ENCODE measurements at regions not wholly inside any gene's neighbourhood (a gene's known extent, or its start where the extent isn't known, plus 50 kb on each side); places are given as distances from the start of the nearest gene placed in this dataset.

DNA sequence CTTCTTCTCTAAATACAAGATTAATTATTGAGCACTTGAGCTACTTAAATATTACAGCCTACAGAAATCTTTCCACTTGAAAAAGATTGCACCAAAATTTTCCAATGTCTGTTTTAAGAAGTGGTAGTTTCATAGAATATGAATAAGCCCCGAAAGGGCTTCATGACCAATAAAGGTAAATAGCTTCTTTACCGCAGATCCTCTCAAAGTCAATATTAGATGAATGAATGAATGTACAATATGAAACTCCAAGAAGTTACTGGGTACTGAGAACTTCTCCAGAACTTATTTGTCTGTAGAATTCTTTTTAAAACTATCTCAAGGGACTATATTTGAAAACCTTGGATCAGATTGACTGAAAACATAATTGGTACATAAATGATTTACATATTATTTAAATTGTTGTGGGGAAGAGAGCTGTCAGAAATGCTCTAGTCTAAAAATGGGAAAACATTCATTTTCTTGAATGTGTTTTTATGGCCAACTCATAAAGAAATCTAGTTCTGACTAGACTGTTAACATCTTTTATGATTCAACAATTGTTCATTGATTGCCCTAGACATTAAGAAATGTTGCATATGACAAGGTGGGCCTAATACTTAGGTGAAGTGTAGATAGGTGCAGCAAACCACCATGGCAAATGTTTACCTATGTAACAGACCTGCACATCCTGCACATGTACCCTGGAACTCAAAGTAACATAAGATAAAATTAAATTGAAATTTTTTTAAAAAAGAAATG is 227.0 kb downstream of the SPRY2 start:
- Histone ChIP-seq H3K4me1 (no peaks in the 10 kb centered on the region), H3K27ac (no peak overlapping the region), H3K27me3 (no peaks in the 10 kb centered on the region), H3K36me3 (no peaks in the 10 kb centered on the region), H3K9me3 (no peaks in the 10 kb centered on the region), H3K4me3 (no peak overlapping the region)
- intact Hi-C loops (cut with DNase I; ENCODE audit: low total_unique reads): no loop called here
- DNase-seq (ENCODE audit: low spot score in 2 of 2): no peak
- TF ChIP-seq CTCF (IDR thresholded peaks at IDR 0.05): no peak
- TF ChIP-seq POLR2A (IDR thresholded peaks at IDR 0.05): no peak
- no peak for TF ChIP-seq POLR2AphosphoS5 (IDR thresholded peaks at IDR 0.05)

DNA sequence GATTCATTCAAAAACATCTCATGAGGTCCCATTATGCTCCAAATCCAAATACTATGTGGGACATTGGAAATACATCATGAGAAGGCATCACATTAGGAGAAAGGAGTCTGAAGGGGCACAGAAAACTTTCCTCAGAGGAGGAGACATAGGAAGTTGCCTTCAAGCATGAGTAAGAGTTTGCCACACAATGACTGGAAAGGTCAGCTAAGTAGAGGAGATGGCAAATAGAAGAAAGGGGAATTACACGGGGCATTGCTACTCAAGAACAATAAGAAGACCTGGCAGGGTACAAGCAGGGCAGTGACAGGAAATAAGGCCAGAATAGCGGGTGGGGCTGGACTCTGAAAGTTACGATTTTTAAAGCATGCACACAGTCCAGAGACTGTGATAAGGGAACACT is 231.6 kb downstream of the SPRY2 start:
- DNase-seq (ENCODE audit: low spot score in 2 of 2): no peak

DNA sequence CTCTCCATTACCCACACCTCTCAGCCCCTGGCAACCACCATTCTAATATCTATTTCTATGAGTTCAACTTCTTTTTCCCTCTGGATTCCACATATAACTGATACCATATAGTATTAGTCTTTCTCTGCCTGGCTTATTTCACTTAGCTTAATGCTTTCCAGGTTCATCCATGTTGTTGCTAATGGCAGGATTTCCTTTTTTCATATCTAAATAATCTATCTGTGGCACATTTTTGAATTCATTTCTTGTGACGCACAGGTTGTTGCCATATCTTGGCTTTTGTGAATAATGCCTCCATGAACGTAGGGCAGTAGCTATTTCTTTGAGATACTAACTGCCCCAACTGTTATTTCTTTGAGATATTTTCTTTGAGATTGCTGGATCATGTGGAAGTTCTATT is 235.6 kb downstream of the SPRY2 start:
- DNase-seq (ENCODE audit: low spot score in 2 of 2): no peak
- no peaks in the 10 kb centered on the region for H3K27me3 ChIP-seq
- no peaks in the 10 kb centered on the region for H3K4me1 ChIP-seq
- intact Hi-C loops (cut with DNase I; ENCODE audit: low total_unique reads): no loop called here
- no peaks in the 10 kb centered on the region for H3K36me3 ChIP-seq
- H3K9me3 ChIP-seq: no peaks in the 10 kb centered on the region
- TF ChIP-seq POLR2AphosphoS5 (IDR thresholded peaks at IDR 0.05) (no peak), CTCF (IDR thresholded peaks at IDR 0.05) (no peak), POLR2A (IDR thresholded peaks at IDR 0.05) (no peak)
- no peak overlapping the region for H3K4me3 ChIP-seq
- H3K27ac ChIP-seq: no peak overlapping the region

More for the DNA sequence above, 231.6 kb downstream of the SPRY2 start:
- H3K36me3 ChIP-seq: no peaks in the 10 kb centered on the region
- no peak overlapping the region for H3K4me3 ChIP-seq
- TF ChIP-seq CTCF (IDR thresholded peaks at IDR 0.05): no peak
- TF ChIP-seq POLR2A (IDR thresholded peaks at IDR 0.05): no peak
- no peak for TF ChIP-seq POLR2AphosphoS5 (IDR thresholded peaks at IDR 0.05)
- no peaks in the 10 kb centered on the region for H3K4me1 ChIP-seq
- H3K9me3 ChIP-seq: no peaks in the 10 kb centered on the region
- H3K27ac ChIP-seq: no peak overlapping the region
- intact Hi-C loops (cut with DNase I; ENCODE audit: low total_unique reads): no loop called here
- no peaks in the 10 kb centered on the region for H3K27me3 ChIP-seq

GRCh38 chr13:80101040-80101439 is 239.9 kb downstream of the SPRY2 start:
- no peak overlapping the region for H3K4me3 ChIP-seq
- no peak overlapping the region for H3K27ac ChIP-seq
- DNase-seq (ENCODE audit: low spot score in 2 of 2): no peak
- H3K36me3 ChIP-seq: no peaks in the 10 kb centered on the region
- H3K4me1 ChIP-seq: no peaks in the 10 kb centered on the region
- no peaks in the 10 kb centered on the region for H3K9me3 ChIP-seq
- intact Hi-C loops (cut with DNase I; ENCODE audit: low total_unique reads): loop anchor here (5.0 kb wide), 1 partner anchor 584 kb away; no protein-coding TSS in a partner anchor
- no peaks in the 10 kb centered on the region for H3K27me3 ChIP-seq
- TF ChIP-seq POLR2A (IDR thresholded peaks at IDR 0.05): no peak
- no peak for TF ChIP-seq CTCF (IDR thresholded peaks at IDR 0.05)
- TF ChIP-seq POLR2AphosphoS5 (IDR thresholded peaks at IDR 0.05): no peak

GRCh38 chr13:80100636-80101035 is 240.3 kb downstream of the SPRY2 start:
- H3K4me1 ChIP-seq: no peaks in the 10 kb centered on the region
- H3K36me3 ChIP-seq: no peaks in the 10 kb centered on the region
- H3K4me3 ChIP-seq: no peak overlapping the region
- no peaks in the 10 kb centered on the region for H3K9me3 ChIP-seq
- TF ChIP-seq POLR2A (IDR thresholded peaks at IDR 0.05): no peak
- TF ChIP-seq CTCF (IDR thresholded peaks at IDR 0.05): no peak
- TF ChIP-seq POLR2AphosphoS5 (IDR thresholded peaks at IDR 0.05): no peak
- no peak overlapping the region for H3K27ac ChIP-seq
- no peak for DNase-seq (ENCODE audit: low spot score in 2 of 2)
- intact Hi-C loops (cut with DNase I; ENCODE audit: low total_unique reads): loop anchor here (5.0 kb wide), 1 partner anchor 583 kb away; no protein-coding TSS in a partner anchor
- no peaks in the 10 kb centered on the region for H3K27me3 ChIP-seq

All from breast epithelium (tissue), 4 donors.